ENCODE measurements at regions not wholly inside any gene's neighbourhood (a gene's known extent, or its start where the extent isn't known, plus 50 kb on each side); places are given as distances from the start of the nearest gene placed in this dataset.

GRCh38 chr2:43149482-43150107, 76.8 kb downstream of the ZFP36L2 start:
- no peak for TF ChIP-seq CTCF (IDR thresholded peaks at IDR 0.05; ENCODE audit: control extremely low read depth, extremely low read depth)
- DNase-seq: no peak
- Histone ChIP-seq H3K36me3 (ENCODE audit: control insufficient read depth in 4 of 4, insufficient read depth in 4 of 4, low read length in 4 of 4) (no peaks in the 10 kb centered on the region), H3K27ac (ENCODE audit: low read depth in 1 of 2, low read length in 1 of 2) (no peak overlapping the region), H3K27me3 (ENCODE audit: control insufficient read depth in 3 of 3, insufficient read depth in 3 of 3, low read length in 2 of 3) (no peaks in the 10 kb centered on the region), H3K9ac (ENCODE audit: insufficient read depth in 1 of 2, low read length in 2 of 2) (no peak overlapping the region), H3K9me3 (ENCODE audit: control insufficient read depth in 4 of 4, insufficient read depth in 3 of 4, low read length in 3 of 4) (no peaks in the 10 kb centered on the region), H3K4me3 (no peak overlapping the region), H3K4me1 (ENCODE audit: control insufficient read depth in 5 of 5, insufficient read depth in 5 of 5, low read length in 5 of 5) (peaks cover 0 to 16% (median 4%) of the 10 kb centered on the region in 5 donors)
- WGBS, 2 donors: 85 to 90% methylated on average over 9 of the region's 9 CpGs
- ATAC-seq (ENCODE audit: insufficient read depth, low FRiP score): no peak

- Histone ChIP-seq H3K4me1 (ENCODE audit: control insufficient read depth in 5 of 5, insufficient read depth in 5 of 5, low read length in 5 of 5) (peaks cover 0 to 12% (median 0%) of the 10 kb centered on the region in 5 donors), H3K9ac (ENCODE audit: insufficient read depth in 1 of 2, low read length in 2 of 2) (no peak overlapping the region), H3K27me3 (ENCODE audit: control insufficient read depth in 3 of 3, insufficient read depth in 3 of 3, low read length in 2 of 3) (no peaks in the 10 kb centered on the region), H3K9me3 (ENCODE audit: control insufficient read depth in 4 of 4, insufficient read depth in 3 of 4, low read length in 3 of 4) (no peaks in the 10 kb centered on the region), H3K4me3 (no peak overlapping the region), H3K36me3 (ENCODE audit: control insufficient read depth in 4 of 4, insufficient read depth in 4 of 4, low read length in 4 of 4) (no peaks in the 10 kb centered on the region), H3K27ac (ENCODE audit: low read depth in 1 of 2, low read length in 1 of 2) (no peak overlapping the region)
- DNase-seq (no peak), ATAC-seq (ENCODE audit: insufficient read depth, low FRiP score) (no peak)
- WGBS, 2 donors: 70 to 91% methylated on average over 4 to 5 of the region's 5 CpGs
- TF ChIP-seq CTCF (IDR thresholded peaks at IDR 0.05; ENCODE audit: control extremely low read depth, extremely low read depth): no peak
Observed at GRCh38 chr2:43146083-43146482, 80.3 kb downstream of the ZFP36L2 start.

GRCh38 chr2:43144263-43144662, 82.1 kb downstream of the ZFP36L2 start:
- Histone ChIP-seq H3K27me3 (ENCODE audit: control insufficient read depth in 3 of 3, insufficient read depth in 3 of 3, low read length in 2 of 3) (no peaks in the 10 kb centered on the region), H3K4me1 (ENCODE audit: control insufficient read depth in 5 of 5, insufficient read depth in 5 of 5, low read length in 5 of 5) (peaks cover 0 to 16% (median 12%) of the 10 kb centered on the region in 5 donors), H3K36me3 (ENCODE audit: control insufficient read depth in 4 of 4, insufficient read depth in 4 of 4, low read length in 4 of 4) (no peaks in the 10 kb centered on the region), H3K4me3 (no peak overlapping the region), H3K9me3 (ENCODE audit: control insufficient read depth in 4 of 4, insufficient read depth in 3 of 4, low read length in 3 of 4) (no peaks in the 10 kb centered on the region), H3K9ac (ENCODE audit: insufficient read depth in 1 of 2, low read length in 2 of 2) (no peak overlapping the region), H3K27ac (ENCODE audit: low read depth in 1 of 2, low read length in 1 of 2) (no peak overlapping the region)
- no peak for TF ChIP-seq CTCF (IDR thresholded peaks at IDR 0.05; ENCODE audit: control extremely low read depth, extremely low read depth)
- 35 to 65% methylated on average over 2 of the region's 2 CpGs for WGBS, 2 donors
- ATAC-seq (ENCODE audit: insufficient read depth, low FRiP score) (no peak), DNase-seq (no peak)

- no peak for TF ChIP-seq CTCF (IDR thresholded peaks at IDR 0.05; ENCODE audit: control extremely low read depth, extremely low read depth)
- Histone ChIP-seq H3K4me3 (no peak overlapping the region), H3K4me1 (ENCODE audit: control insufficient read depth in 5 of 5, insufficient read depth in 5 of 5, low read length in 5 of 5) (peaks cover 0 to 16% (median 13%) of the 10 kb centered on the region in 5 donors), H3K36me3 (ENCODE audit: control insufficient read depth in 4 of 4, insufficient read depth in 4 of 4, low read length in 4 of 4) (no peaks in the 10 kb centered on the region), H3K9ac (ENCODE audit: insufficient read depth in 1 of 2, low read length in 2 of 2) (no peak overlapping the region), H3K27ac (ENCODE audit: low read depth in 1 of 2, low read length in 1 of 2) (no peak overlapping the region), H3K9me3 (ENCODE audit: control insufficient read depth in 4 of 4, insufficient read depth in 3 of 4, low read length in 3 of 4) (no peaks in the 10 kb centered on the region), H3K27me3 (ENCODE audit: control insufficient read depth in 3 of 3, insufficient read depth in 3 of 3, low read length in 2 of 3) (no peaks in the 10 kb centered on the region)
- 55 to 75% methylated on average over 8 of the region's 8 CpGs for WGBS, 2 donors
- no peak for DNase-seq
- ATAC-seq (ENCODE audit: insufficient read depth, low FRiP score): no peak
Observed at GRCh38 chr2:43143756-43144155, 82.7 kb downstream of the ZFP36L2 start.
